Upper lobe of left lung (tissue), 4 donors: ENCODE measurements at regions not wholly inside any gene's neighbourhood (a gene's known extent, or its start where the extent isn't known, plus 50 kb on each side); places are given as distances from the start of the nearest gene placed in this dataset.

ENCODE experiments used
- CTCF ChIP-seq, 6 experiments: fragments of 450-650 bp in 4 of 6; fragments of 200-600 bp in 2 of 6; sonication (generic) in 2 of 6; IDR thresholded peaks; one replicate each; pipeline ENCODE4 v1.5.1; 2016 to 2019; ENCODE audit warnings: antibody characterized with exemption in 6 of 6
- EP300 ChIP-seq, 4 donors: sonication (generic); formaldehyde crosslinking; IDR thresholded peaks; one replicate each; pipeline ENCODE4 v1.5.1; 2017; ENCODE audit warnings: antibody characterized with exemption in 4 of 4, control low read depth in 2 of 4
- POLR2A ChIP-seq, 4 donors: fragments of 450-650 bp; IDR thresholded peaks; one replicate each; pipeline ENCODE4 v1.5.1; 2016 to 2017; ENCODE audit warnings: antibody characterized with exemption in 4 of 4, mild to moderate bottlenecking in 2 of 4
- POLR2AphosphoS5 ChIP-seq, 2 donors: sonication (generic); formaldehyde crosslinking; IDR thresholded peaks; one replicate each; pipeline ENCODE4 v1.5.1; 2017; ENCODE audit warnings: antibody characterized with exemption in 2 of 2

- no peak for TF ChIP-seq CTCF (IDR thresholded peaks at IDR 0.05)
- TF ChIP-seq POLR2A (IDR thresholded peaks at IDR 0.05): no peak
- TF ChIP-seq POLR2AphosphoS5 (IDR thresholded peaks at IDR 0.05): no peak
- TF ChIP-seq EP300 (IDR thresholded peaks at IDR 0.05): no peak
These were observed 138.7 kb downstream of the VSIG4 start for GRCh38 chrX:65900850-65901844.
